HFF-Myc (cell line): ENCODE measurements at regions not wholly inside any gene's neighbourhood (a gene's known extent, or its start where the extent isn't known, plus 50 kb on each side); places are given as distances from the start of the nearest gene placed in this dataset.

Experiments used
- DNase-seq: peaks from one replicate; pipeline ENCODE4 v3.0.0-alpha.2; 2011; ENCODE audit warnings: low read depth; ENCODE audit errors: extremely low read depth
- H3K4me3 ChIP-seq: replicated peaks from 2 replicates; pipeline ENCODE4 v1.5.1; 2011; ENCODE audit warnings: low read depth, mild to moderate bottlenecking, control low read depth, low read length
- CTCF ChIP-seq: IDR thresholded peaks from 2 replicates; pipeline ENCODE4 v1.5.1; 2012; ENCODE audit warnings: mild to moderate bottlenecking, low read depth, low read length, control low read depth; ENCODE audit errors: missing control alignments

- H3K4me3 ChIP-seq: no peak overlapping the region
- no peak for TF ChIP-seq CTCF
- no peak for DNase-seq
Measured at GRCh38 chr18:75797046-75797445, 369.5 kb upstream of the SMIM21 start.

GRCh38 chr18:75790796-75791195, 363.3 kb upstream of the SMIM21 start:
- DNase-seq: no peak
- no peak overlapping the region for H3K4me3 ChIP-seq
- TF ChIP-seq CTCF: no peak

DNA sequence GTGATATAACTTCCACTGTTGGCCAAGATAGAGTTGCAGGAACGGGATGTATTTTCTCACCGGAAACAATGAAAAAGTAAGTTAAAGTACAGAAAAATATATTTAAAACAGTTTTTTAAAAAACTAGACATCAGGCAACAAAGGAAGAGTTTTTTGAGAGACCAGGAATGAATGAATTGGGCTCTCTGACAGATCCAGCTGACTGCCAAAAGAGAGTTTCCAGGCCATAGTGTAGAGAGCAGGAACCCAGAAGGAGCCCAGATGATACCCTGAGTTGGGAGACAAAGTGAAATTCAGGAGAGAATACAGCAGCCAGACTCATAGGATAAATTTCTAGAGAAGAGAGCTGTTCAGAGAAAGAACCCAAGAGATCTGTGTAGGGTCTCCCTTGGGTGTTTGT, 362.6 kb upstream of the SMIM21 start:
- DNase-seq: no peak
- TF ChIP-seq CTCF: no peak
- H3K4me3 ChIP-seq: no peak overlapping the region

GRCh38 chr18:75785834-75786233, 358.3 kb upstream of the SMIM21 start:
- TF ChIP-seq CTCF: no peak
- no peak for DNase-seq
- H3K4me3 ChIP-seq: no peak overlapping the region

GRCh38 chr18:75785206-75785605, 357.7 kb upstream of the SMIM21 start:
- no peak overlapping the region for H3K4me3 ChIP-seq
- TF ChIP-seq CTCF: no peak
- no peak for DNase-seq

- H3K4me3 ChIP-seq: no peak overlapping the region
- TF ChIP-seq CTCF: no peak
- no peak for DNase-seq
Measured at GRCh38 chr18:75784390-75784789, 356.9 kb upstream of the SMIM21 start.

DNA sequence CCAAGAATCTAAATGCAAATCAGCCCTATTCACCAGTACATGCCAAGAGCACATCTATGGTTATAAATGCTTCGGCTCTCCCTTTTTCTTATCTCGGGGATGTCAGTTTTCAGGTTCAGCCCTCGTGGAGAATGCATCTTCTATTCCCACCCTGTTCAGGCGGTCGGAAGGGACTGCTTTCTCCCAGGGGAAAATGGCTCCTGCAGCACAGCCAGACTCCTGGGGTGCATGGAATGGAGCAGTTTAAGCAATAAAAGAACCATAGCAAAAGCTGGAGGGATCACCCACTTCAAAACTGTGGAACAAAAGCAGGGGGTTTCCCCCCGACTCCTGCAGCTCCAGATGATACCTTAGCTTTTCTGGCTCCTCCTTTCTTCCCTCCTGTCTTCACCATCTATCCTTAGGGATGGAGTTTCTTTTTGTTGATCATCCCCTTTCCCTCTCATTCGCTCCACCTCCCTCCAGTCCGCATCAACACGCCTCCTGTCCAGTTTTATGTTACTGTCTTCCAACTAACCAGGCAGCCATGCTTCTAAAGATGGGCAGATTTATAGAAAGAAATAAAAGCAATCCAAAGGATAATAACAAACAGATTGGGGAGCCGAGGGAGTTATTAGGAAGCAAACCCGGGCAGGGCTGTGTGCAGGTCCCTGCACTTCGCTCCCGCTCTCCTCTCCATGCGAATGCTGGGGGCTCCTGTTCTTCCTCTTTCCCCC, 356.2 kb upstream of the SMIM21 start:
- no peak for DNase-seq
- no peak overlapping the region for H3K4me3 ChIP-seq

More for the DNA sequence above, 356.2 kb upstream of the SMIM21 start:
- no peak for TF ChIP-seq CTCF
